ENCODE measurements at regions not wholly inside any gene's neighbourhood (a gene's known extent, or its start where the extent isn't known, plus 50 kb on each side); places are given as distances from the start of the nearest gene placed in this dataset.

DNA sequence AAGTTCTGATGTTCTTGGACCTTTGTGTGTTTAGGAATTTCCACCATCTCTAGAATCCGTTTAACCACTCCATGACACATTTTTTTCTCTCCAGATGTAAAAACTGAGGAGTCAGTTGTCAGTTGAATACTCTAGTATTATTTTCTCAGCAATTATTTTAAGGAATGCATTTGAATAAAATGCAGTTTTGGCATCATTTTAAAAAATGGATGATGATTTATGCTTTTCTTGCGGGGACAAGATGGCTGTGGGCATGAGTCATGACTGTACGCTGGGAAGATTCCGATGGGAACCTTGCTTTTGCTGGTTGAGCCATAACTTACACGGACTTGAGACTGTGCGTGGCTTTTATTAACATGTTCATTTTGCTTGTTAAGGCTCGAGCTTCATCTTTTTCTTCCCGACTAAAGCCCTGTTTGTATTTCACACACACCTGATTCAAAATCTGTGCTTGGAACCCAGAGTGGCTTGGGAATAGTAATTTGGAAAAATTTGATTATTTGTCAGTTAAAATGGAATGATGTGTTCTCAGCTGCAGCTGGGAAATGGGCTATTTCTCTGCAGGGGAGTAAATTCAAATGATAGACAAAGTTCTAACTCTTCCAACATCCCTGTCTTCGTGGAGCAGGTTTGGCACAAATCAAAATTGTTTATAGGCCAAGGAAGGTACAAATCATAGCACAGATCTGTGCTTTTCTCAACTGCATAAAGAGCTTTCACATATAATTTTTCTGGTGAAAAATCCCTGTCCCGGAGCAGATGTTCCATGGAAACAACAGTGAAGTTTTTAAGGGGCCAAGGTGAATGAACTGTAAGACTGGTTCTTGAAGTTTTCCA lies 470.5 kb upstream of the JAG1 start:
- Histone ChIP-seq H3K9me3 (no peaks in the 10 kb centered on the region), H3K27me3 (no peaks in the 10 kb centered on the region), H3K36me3 (no peaks in the 10 kb centered on the region), H3K9ac (no peak overlapping the region), H4K20me1 (no peaks in the 10 kb centered on the region), H3K4me1 (no peaks in the 10 kb centered on the region), H3K4me3 (no peak overlapping the region), H3K4me2 (no peak overlapping the region), H3K27ac (no peak overlapping the region)
- TF ChIP-seq Cebpa-rat (IDR thresholded peaks at IDR 0.05) = no peak

DNA sequence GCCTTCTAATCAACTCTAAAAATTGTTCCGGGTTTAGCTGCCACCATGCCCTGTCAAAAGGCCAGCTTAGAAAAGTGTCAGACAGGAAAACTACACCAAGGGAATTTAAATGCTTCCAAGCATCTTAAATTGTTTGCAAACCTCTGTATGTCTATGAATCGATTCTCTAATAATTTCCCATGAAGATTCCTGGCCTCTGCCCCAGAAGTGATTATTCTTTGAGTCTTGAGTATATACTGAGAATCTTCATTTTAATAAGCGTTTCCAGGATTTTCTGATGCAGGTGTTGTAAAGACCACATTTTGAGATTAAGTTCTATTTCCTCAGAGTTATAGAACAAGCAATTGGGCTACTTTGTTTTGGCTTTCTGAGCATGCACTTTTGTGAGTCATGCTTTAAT lies 471.8 kb upstream of the JAG1 start:
- no peak overlapping the region for H3K27ac ChIP-seq
- no peaks in the 10 kb centered on the region for H3K9me3 ChIP-seq
- H3K4me3 ChIP-seq = no peak overlapping the region
- no peaks in the 10 kb centered on the region for H3K4me1 ChIP-seq
- H3K9ac ChIP-seq = no peak overlapping the region
- no peak for TF ChIP-seq Cebpa-rat (IDR thresholded peaks at IDR 0.05)
- no peaks in the 10 kb centered on the region for H3K27me3 ChIP-seq
- no peaks in the 10 kb centered on the region for H3K36me3 ChIP-seq
- H3K4me2 ChIP-seq = no peak overlapping the region
- no peaks in the 10 kb centered on the region for H4K20me1 ChIP-seq

- Histone ChIP-seq H3K27me3 (no peaks in the 10 kb centered on the region), H4K20me1 (no peaks in the 10 kb centered on the region), H3K4me2 (no peak overlapping the region), H3K27ac (no peak overlapping the region), H3K4me3 (no peak overlapping the region), H3K36me3 (no peaks in the 10 kb centered on the region), H3K9me3 (no peaks in the 10 kb centered on the region), H3K4me1 (no peaks in the 10 kb centered on the region), H3K9ac (no peak overlapping the region)
- no peak for TF ChIP-seq Cebpa-rat (IDR thresholded peaks at IDR 0.05)
These were observed 480.0 kb upstream of the JAG1 start for GRCh38 chr20:11153819-11154218.

DNA sequence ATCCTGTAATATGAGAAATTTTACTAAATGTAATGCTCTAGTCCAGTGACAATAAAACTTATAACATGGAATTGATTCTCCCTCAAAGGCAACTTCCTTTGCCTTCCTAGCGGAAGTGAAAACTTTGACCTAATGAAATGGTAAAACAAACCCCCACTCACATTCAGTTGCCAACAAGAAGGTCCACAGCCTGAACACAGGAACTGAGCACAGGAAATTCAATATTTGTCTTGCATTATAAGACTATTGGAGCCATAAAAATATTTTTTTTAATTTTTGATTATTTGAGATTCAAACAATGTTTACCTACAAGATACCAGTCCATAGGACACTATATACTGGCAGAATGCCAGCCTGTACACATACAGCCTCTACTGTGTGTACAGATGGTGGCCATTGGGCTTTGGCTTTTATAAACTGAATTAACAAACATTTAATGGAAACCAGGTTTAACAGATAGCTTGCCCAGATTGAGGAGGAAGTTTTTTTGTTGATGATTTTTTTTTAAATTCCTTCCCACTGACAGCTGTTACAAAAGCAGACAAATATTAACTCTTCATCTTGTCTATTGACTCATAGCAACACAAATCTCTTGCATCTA lies 481.5 kb upstream of the JAG1 start:
- no peak for TF ChIP-seq Cebpa-rat (IDR thresholded peaks at IDR 0.05)
- Histone ChIP-seq H3K27me3 (no peaks in the 10 kb centered on the region), H3K9ac (no peak overlapping the region), H3K4me2 (no peak overlapping the region), H3K36me3 (no peaks in the 10 kb centered on the region), H3K27ac (no peak overlapping the region), H4K20me1 (no peaks in the 10 kb centered on the region), H3K4me3 (no peak overlapping the region), H3K9me3 (no peaks in the 10 kb centered on the region), H3K4me1 (no peaks in the 10 kb centered on the region)

GRCh38 chr20:11156922-11157321 lies 483.1 kb upstream of the JAG1 start:
- Histone ChIP-seq H3K4me2 (no peak overlapping the region), H3K27ac (no peak overlapping the region), H3K4me3 (no peak overlapping the region), H3K9ac (no peak overlapping the region), H3K36me3 (no peaks in the 10 kb centered on the region), H3K27me3 (no peaks in the 10 kb centered on the region), H3K4me1 (no peaks in the 10 kb centered on the region), H4K20me1 (no peaks in the 10 kb centered on the region), H3K9me3 (no peaks in the 10 kb centered on the region)
- no peak for TF ChIP-seq Cebpa-rat (IDR thresholded peaks at IDR 0.05)

- Histone ChIP-seq H3K4me1 (no peaks in the 10 kb centered on the region), H3K4me2 (no peak overlapping the region), H3K27me3 (no peaks in the 10 kb centered on the region), H4K20me1 (no peaks in the 10 kb centered on the region), H3K27ac (no peak overlapping the region), H3K36me3 (no peaks in the 10 kb centered on the region), H3K9ac (no peak overlapping the region), H3K4me3 (no peak overlapping the region), H3K9me3 (no peaks in the 10 kb centered on the region)
- no peak for TF ChIP-seq Cebpa-rat (IDR thresholded peaks at IDR 0.05)
These were observed 484.3 kb upstream of the JAG1 start for GRCh38 chr20:11158146-11158545.

GRCh38 chr20:11158589-11158988 lies 484.8 kb upstream of the JAG1 start:
- H3K27me3 ChIP-seq = no peaks in the 10 kb centered on the region
- H3K9ac ChIP-seq = no peak overlapping the region
- no peak overlapping the region for H3K4me2 ChIP-seq
- H3K4me3 ChIP-seq = no peak overlapping the region
- H3K9me3 ChIP-seq = no peaks in the 10 kb centered on the region
- H3K4me1 ChIP-seq = no peaks in the 10 kb centered on the region
- H4K20me1 ChIP-seq = no peaks in the 10 kb centered on the region
- H3K27ac ChIP-seq = no peak overlapping the region
- no peak for TF ChIP-seq Cebpa-rat (IDR thresholded peaks at IDR 0.05)
- H3K36me3 ChIP-seq = no peaks in the 10 kb centered on the region

DNA sequence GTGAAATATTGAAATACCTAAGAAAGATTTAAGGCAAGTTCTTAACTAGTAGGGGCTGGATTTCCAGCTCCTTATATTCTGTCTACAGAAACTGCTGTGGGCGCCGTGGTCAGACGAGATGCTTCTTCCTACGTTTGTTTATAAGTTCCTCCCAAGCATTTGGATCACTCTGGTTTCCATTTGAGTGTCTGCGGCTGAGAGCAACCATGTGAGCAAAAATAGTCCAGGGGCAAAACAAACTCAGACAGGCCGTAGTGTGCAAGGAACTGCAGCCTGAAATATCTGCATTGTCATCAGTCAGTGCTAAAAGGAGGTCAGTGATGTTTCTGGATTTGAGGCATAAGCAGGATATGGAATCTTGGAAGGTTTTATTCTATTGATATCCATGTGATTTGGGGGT lies 485.9 kb upstream of the JAG1 start:
- H3K4me2 ChIP-seq = no peak overlapping the region
- no peak overlapping the region for H3K4me3 ChIP-seq
- no peak for TF ChIP-seq Cebpa-rat (IDR thresholded peaks at IDR 0.05)
- H3K36me3 ChIP-seq = no peaks in the 10 kb centered on the region
- H3K27me3 ChIP-seq = no peaks in the 10 kb centered on the region
- H4K20me1 ChIP-seq = no peaks in the 10 kb centered on the region
- H3K9me3 ChIP-seq = no peaks in the 10 kb centered on the region
- no peaks in the 10 kb centered on the region for H3K4me1 ChIP-seq
- no peak overlapping the region for H3K9ac ChIP-seq
- no peak overlapping the region for H3K27ac ChIP-seq

GRCh38 chr20:11162026-11162775 lies 488.4 kb upstream of the JAG1 start:
- no peak overlapping the region for H3K4me2 ChIP-seq
- H3K27ac ChIP-seq = no peak overlapping the region
- H3K36me3 ChIP-seq = no peaks in the 10 kb centered on the region
- H3K27me3 ChIP-seq = no peaks in the 10 kb centered on the region
- no peaks in the 10 kb centered on the region for H4K20me1 ChIP-seq
- H3K9me3 ChIP-seq = no peaks in the 10 kb centered on the region
- no peak overlapping the region for H3K4me3 ChIP-seq
- H3K4me1 ChIP-seq = no peaks in the 10 kb centered on the region
- no peak overlapping the region for H3K9ac ChIP-seq
- no peak for TF ChIP-seq Cebpa-rat (IDR thresholded peaks at IDR 0.05)

GRCh38 chr20:11165789-11166188 lies 492.0 kb upstream of the JAG1 start:
- no peak for TF ChIP-seq Cebpa-rat (IDR thresholded peaks at IDR 0.05)
- no peak overlapping the region for H3K4me2 ChIP-seq
- no peaks in the 10 kb centered on the region for H3K4me1 ChIP-seq
- H4K20me1 ChIP-seq = no peaks in the 10 kb centered on the region
- no peak overlapping the region for H3K9ac ChIP-seq
- no peak overlapping the region for H3K27ac ChIP-seq
- H3K27me3 ChIP-seq = no peaks in the 10 kb centered on the region
- no peaks in the 10 kb centered on the region for H3K9me3 ChIP-seq
- no peak overlapping the region for H3K4me3 ChIP-seq
- H3K36me3 ChIP-seq = no peaks in the 10 kb centered on the region
